Nephron (organoid): ENCODE measurements at regions not wholly inside any gene's neighbourhood (a gene's known extent, or its start where the extent isn't known, plus 50 kb on each side); places are given as distances from the start of the nearest gene placed in this dataset.

Source experiments
- H3K27ac Mint-ChIP-seq, 3 experiments: 2 replicates each; pipeline ENCODE4 v1.8.0; 2020; ENCODE audit warnings: mixed read lengths in 3 of 3, mild to moderate bottlenecking in 2 of 3, moderate library complexity in 1 of 3
- H3K27me3 Mint-ChIP-seq: 2 replicates; pipeline ENCODE4 v1.8.0; 2021; ENCODE audit warnings: low read depth, mild to moderate bottlenecking, moderate library complexity, mixed read lengths
- H3K36me3 Mint-ChIP-seq: 2 replicates; pipeline ENCODE4 v1.8.0; 2020; ENCODE audit warnings: low read depth, mixed read lengths
- H3K4me1 Mint-ChIP-seq: 2 replicates; pipeline ENCODE4 v1.8.0; 2020; ENCODE audit warnings: mixed read lengths
- H3K4me3 Mint-ChIP-seq, 3 experiments: 2 replicates each; pipeline ENCODE4 v1.8.0; 2020; ENCODE audit warnings: mild to moderate bottlenecking in 3 of 3, mixed read lengths in 3 of 3, moderate library complexity in 2 of 3
- H3K9me3 Mint-ChIP-seq: 2 replicates; pipeline ENCODE4 v1.8.0; 2020; ENCODE audit warnings: mixed read lengths
- TF ChIP-seq, protein P1 (sequence below), 3 experiments: fragments of 200-600 bp; sonication (generic); IDR thresholded peaks; one replicate each; pipeline ENCODE4 v1.5.0; 2021; ENCODE audit warnings: antibody characterized with exemption in 3 of 3; ENCODE audit not compliant: unreplicated experiment in 3 of 3

DNA sequence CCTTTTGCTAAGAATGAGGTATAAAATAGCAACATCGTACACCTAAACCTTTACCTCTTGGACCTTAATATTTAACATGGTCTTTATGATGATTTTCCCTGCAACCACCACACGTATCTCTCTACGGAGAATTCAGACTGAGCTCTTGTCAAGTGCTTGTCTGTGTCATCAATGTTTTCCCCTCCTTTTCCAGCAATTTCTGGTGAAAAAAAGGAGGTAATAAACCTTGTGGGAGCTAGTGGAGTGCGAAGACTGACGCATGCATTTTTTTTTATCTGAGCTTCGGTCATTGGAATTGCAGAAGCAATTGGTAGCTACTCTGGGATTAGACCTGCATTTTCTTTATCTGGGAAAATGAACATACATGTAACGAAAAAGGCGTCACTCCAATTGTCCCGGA, 527.6 kb downstream of the TMEM114 start:
- H3K4me1 Mint-ChIP-seq = no peaks in the 10 kb centered on the region
- TF ChIP-seq, protein P1, sequence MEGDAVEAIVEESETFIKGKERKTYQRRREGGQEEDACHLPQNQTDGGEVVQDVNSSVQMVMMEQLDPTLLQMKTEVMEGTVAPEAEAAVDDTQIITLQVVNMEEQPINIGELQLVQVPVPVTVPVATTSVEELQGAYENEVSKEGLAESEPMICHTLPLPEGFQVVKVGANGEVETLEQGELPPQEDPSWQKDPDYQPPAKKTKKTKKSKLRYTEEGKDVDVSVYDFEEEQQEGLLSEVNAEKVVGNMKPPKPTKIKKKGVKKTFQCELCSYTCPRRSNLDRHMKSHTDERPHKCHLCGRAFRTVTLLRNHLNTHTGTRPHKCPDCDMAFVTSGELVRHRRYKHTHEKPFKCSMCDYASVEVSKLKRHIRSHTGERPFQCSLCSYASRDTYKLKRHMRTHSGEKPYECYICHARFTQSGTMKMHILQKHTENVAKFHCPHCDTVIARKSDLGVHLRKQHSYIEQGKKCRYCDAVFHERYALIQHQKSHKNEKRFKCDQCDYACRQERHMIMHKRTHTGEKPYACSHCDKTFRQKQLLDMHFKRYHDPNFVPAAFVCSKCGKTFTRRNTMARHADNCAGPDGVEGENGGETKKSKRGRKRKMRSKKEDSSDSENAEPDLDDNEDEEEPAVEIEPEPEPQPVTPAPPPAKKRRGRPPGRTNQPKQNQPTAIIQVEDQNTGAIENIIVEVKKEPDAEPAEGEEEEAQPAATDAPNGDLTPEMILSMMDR (IDR thresholded peaks at IDR 0.05; ENCODE audit: unreplicated experiment in 3 of 3) = no peak

DNA sequence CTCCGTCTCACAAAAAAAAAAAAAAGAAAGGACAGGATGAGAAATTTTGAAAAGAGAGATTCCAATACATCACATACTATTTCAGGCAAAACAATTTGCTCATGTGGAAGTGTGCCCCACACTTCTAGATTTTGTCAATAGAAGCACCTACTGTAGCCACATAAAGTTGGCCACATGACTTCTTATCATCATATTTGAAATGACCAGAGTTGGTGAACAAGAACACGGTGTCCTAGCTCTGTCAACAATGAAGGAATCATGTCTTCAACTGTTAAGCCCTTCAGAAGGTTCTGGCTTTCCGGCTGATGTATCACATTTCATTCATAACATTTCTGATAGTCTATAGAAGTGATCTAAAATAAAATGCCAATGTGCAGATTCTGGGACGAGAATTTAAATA, 534.5 kb downstream of the TMEM114 start:
- no peak overlapping the region for H3K4me3 Mint-ChIP-seq
- peaks cover 4% of the 10 kb centered on the region for H3K27me3 Mint-ChIP-seq
- peaks cover 2% of the 10 kb centered on the region for H3K9me3 Mint-ChIP-seq
- TF ChIP-seq, protein P1 (IDR thresholded peaks at IDR 0.05; ENCODE audit: unreplicated experiment in 3 of 3) = no peak
- H3K4me1 Mint-ChIP-seq = no peaks in the 10 kb centered on the region
- no peaks in the 10 kb centered on the region for H3K36me3 Mint-ChIP-seq
- H3K27ac Mint-ChIP-seq = no peak overlapping the region

More for the DNA sequence above, 527.6 kb downstream of the TMEM114 start:
- Mint-ChIP-seq H3K4me3 (no peak overlapping the region), H3K27me3 (no peaks in the 10 kb centered on the region), H3K27ac (no peak overlapping the region), H3K9me3 (peaks cover 9% of the 10 kb centered on the region), H3K36me3 (no peaks in the 10 kb centered on the region)

DNA sequence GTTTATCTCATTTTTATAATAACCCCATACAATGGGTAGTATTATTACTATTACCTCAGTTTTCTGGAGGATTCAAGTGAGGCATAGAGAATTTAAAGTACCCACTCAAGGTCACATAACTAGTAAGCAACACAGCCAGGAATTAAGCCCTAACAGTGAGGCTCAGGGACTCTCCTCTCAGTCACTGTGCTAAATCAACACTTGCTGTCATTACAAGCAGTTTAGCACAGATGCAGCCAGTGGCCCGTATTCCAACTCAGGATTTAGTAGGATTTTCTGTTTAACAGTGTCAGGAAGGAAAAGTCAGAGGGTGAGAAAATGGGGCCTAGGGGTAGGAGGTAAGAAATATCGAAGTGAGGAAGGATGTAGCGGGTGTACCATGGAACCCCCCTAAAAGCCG, 536.9 kb downstream of the TMEM114 start:
- no peak overlapping the region for H3K4me3 Mint-ChIP-seq
- TF ChIP-seq, protein P1 (IDR thresholded peaks at IDR 0.05; ENCODE audit: unreplicated experiment in 3 of 3) = no peak
- H3K36me3 Mint-ChIP-seq = no peaks in the 10 kb centered on the region
- H3K27ac Mint-ChIP-seq = no peak overlapping the region
- H3K27me3 Mint-ChIP-seq = peaks cover 4% of the 10 kb centered on the region
- peaks cover 2% of the 10 kb centered on the region for H3K9me3 Mint-ChIP-seq
- H3K4me1 Mint-ChIP-seq = no peaks in the 10 kb centered on the region

DNA sequence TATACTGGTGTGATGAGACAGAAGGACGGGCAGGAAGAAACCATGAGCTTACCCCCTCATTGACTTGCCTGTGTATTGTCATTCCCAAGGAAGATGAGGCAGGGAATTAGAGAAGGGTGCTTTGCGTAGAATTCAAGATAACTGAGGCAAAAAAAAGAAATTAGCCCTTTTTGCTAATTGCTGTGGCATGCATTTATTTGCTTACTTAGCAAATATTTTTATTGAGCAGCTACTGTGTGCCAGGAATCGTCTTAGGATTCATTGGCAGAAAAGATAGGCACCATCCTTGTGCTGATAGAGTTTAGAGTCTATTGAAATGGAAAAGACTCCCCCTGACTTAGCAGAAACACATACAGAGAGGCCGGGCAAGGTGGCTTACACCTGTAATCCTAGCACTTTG, 541.9 kb downstream of the TMEM114 start:
- TF ChIP-seq, protein P1 (IDR thresholded peaks at IDR 0.05; ENCODE audit: unreplicated experiment in 3 of 3) = no peak
- H3K27ac Mint-ChIP-seq = no peak overlapping the region
- H3K9me3 Mint-ChIP-seq = peaks cover 2% of the 10 kb centered on the region
- H3K4me1 Mint-ChIP-seq = no peaks in the 10 kb centered on the region
- H3K4me3 Mint-ChIP-seq = no peak overlapping the region
- H3K27me3 Mint-ChIP-seq = no peaks in the 10 kb centered on the region
- no peaks in the 10 kb centered on the region for H3K36me3 Mint-ChIP-seq

DNA sequence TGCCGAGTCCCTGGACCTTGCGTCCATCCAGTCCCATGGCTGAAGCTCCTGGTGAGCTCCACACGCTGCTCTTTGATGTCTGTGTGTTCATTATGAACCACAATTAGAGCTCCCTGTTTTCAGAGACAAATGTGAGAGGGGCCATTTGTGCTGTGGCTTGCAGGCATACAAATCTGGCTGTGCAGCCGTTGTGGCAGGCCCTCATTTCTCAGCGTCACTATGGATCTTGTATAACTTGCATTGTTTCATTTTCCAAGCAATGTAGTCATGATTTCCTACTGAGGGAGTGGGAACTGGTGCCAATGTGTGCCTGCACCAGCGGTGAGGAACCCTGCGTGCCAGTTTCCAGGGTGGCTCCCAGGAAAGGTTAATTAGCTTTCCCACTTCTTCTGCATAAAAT, 542.6 kb downstream of the TMEM114 start:
- Mint-ChIP-seq H3K4me3 (no peak overlapping the region), H3K9me3 (peaks cover 2% of the 10 kb centered on the region), H3K4me1 (no peaks in the 10 kb centered on the region), H3K27me3 (no peaks in the 10 kb centered on the region), H3K36me3 (no peaks in the 10 kb centered on the region), H3K27ac (no peak overlapping the region)
- TF ChIP-seq, protein P1 (IDR thresholded peaks at IDR 0.05; ENCODE audit: unreplicated experiment in 3 of 3) = no peak

DNA sequence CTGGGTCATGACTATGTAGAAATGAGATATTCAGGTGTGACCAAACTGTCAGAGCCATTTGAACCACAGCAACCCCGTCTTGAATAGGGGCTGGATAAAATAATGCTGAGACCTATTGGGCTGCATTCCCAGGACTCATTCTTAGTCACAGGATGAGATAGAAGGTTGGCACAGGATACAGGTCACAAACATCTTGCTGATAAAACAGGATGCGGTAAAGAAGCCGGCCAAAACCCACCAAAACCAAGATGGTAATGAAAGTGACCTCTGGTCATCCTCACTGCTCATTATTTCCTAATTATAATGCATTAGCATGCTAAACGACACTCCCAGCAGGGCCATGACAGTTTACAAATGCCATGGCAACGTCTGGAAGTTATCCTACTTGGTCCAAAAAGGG, 545.5 kb downstream of the TMEM114 start:
- TF ChIP-seq, protein P1 (IDR thresholded peaks at IDR 0.05; ENCODE audit: unreplicated experiment in 3 of 3) = no peak
- Mint-ChIP-seq H3K36me3 (no peaks in the 10 kb centered on the region), H3K27ac (no peak overlapping the region), H3K9me3 (no peaks in the 10 kb centered on the region), H3K4me3 (no peak overlapping the region), H3K4me1 (no peaks in the 10 kb centered on the region), H3K27me3 (no peaks in the 10 kb centered on the region)
